GM18951 (cell line): ENCODE measurements at regions not wholly inside any gene's neighbourhood (a gene's known extent, or its start where the extent isn't known, plus 50 kb on each side); places are given as distances from the start of the nearest gene placed in this dataset.
"Not testable (repeated sequence)": the region's sequence is repeated elsewhere in the genome, so short reads cannot be mapped to it uniquely, and the experiment has no call there.

ENCODE experiments used
- POLR2A ChIP-seq: IDR thresholded peaks from 4 replicates; pipeline ENCODE4 v1.6.1; 2011; ENCODE audit warnings: mild to moderate bottlenecking; ENCODE audit not compliant: insufficient read length, insufficient read depth; ENCODE audit errors: extremely low read depth
- in situ Hi-C: fragments of 300-500 bp; cut with MboI; formaldehyde crosslinking; loops from one replicate; pipeline ENCODE4 v1.12.0; 2022; ENCODE audit warnings: low sequenced_read_pairs, mixed read lengths, inconsistent platforms; ENCODE audit not compliant: unreplicated experiment

DNA sequence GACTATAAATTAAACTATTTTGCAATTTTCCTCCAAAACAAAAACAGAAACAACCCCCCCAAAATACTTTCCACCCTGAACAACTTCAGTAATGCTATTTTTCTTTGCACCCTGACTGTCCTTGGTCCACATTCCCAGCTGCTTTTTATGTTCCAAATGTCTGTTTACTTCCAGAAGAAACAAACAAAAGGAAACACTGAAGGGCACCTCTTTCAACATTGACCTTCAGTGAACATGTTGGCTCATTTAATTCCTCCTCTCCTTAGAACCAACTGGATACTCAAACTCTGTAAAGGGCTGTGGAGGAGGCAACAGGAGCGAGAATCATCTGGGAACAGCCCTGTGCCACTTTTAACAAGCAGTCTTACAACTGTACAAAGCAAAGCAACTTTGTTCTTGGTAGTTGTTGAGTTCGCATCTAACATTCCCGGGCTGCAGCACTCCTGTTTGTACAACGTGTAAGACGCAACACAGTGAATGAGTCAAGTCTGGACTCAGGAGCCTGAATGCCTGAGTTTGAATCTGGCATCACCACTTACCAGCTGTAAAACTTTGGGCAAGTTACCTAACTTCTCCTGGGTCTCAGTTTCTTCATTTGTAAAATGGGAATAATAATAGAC, 111.4 kb upstream of the GATA6 start:
- in situ Hi-C loops, result no loop called here

DNA sequence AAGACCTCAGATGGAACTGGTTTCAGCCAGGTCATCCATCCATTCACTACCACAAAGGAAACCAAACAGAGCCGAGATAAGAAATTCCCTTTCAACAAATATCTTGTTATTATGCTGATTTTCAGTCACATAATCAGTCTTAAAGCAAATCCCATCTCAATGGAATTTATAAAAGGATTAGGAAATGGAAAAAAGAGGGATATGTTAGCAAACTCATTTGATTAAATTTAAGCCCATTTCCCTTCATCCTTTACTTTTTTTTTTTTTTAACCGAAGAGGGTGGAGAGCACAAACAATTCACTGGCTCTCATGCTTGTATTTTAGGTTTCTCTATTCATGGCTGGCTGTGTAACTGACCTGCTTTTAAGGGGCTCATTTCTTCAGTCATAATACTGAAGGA, 109.0 kb upstream of the GATA6 start:
- no peak for TF ChIP-seq POLR2A
- in situ Hi-C loops, result no loop called here

More for the DNA sequence above, 111.4 kb upstream of the GATA6 start:
- TF ChIP-seq POLR2A, result no peak

DNA sequence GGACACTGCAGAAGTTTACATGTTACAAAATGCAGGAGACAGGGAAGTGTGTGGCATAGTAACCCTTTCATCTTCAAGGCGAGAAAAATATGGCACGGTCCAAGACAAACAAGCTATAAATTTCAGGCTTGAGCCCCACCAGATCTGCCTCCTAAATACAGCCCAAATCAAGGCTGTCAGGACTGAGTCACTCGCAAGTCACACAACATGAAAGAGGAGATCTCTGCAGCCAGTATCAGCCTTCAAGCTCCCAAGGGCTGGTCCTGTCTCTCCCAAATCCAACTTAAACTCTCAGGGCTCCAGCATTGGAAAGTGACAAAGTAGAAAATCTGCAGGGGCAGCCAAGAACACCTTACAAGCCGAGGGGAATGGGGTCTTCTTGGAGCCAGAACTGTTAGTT, 106.3 kb upstream of the GATA6 start:
- TF ChIP-seq POLR2A, result no peak
- in situ Hi-C loops, result no loop called here

DNA sequence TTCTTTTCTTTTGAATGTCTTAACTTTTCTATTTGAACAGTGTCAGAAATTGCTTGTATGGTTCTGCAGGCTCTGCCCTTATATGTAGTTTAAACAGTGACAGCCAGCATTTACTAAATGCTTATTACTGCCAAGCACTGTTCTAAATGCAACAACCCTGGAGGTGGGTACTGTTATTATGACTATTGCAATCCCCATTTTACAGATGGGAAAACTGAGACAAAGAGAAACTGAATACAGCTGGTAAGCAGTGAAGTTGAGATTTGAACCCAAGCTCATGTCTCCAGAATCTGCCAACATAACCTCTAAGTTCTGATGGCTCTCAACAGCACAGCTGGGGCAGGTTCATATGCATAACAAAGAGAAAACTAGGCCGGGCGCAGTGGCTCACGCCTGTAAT, 105.7 kb upstream of the GATA6 start:
- no peak for TF ChIP-seq POLR2A
- in situ Hi-C loops, result no loop called here

DNA sequence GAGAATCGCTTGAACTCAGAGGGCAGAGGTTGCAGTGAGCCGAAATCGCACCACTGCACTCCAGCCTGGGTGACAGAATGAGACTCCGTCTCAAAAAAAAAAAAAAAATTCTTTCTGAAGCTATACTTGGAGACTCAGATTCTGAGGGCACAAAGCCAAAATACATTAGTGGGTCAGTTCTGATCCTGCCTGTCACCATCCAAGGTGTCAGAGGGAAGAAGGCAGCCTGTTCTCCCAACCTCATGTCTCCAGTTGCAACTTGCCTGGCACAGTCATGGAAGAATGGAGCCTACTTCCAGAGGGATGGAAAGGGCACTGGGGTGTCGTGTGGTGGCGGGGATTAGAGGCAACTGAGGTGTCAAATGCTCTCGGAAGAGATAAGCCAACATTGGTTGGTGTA, 104.8 kb upstream of the GATA6 start:
- TF ChIP-seq POLR2A, result no peak
- in situ Hi-C loops, result no loop called here

DNA sequence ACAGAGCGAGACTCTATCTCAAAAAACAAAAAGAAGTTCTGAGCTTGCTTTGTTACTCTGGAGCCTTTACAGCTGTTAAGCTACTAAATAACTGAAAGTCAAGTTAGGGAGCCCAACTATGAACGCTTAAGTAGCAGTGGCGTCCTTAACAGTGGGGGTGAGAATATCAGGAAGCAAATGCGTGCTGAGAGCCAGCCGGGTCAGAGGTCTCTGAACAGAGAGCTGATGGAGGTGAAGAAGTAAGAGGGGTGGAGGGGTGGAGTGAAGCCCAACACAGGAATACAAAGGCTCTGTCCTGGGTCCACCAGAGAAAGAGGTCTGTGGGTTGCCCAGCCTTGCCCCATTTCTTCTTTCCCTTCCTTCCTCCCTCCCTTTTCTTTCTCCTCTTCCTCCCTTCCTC, 104.1 kb upstream of the GATA6 start:
- TF ChIP-seq POLR2A, result no peak
- in situ Hi-C loops, result no loop called here

DNA sequence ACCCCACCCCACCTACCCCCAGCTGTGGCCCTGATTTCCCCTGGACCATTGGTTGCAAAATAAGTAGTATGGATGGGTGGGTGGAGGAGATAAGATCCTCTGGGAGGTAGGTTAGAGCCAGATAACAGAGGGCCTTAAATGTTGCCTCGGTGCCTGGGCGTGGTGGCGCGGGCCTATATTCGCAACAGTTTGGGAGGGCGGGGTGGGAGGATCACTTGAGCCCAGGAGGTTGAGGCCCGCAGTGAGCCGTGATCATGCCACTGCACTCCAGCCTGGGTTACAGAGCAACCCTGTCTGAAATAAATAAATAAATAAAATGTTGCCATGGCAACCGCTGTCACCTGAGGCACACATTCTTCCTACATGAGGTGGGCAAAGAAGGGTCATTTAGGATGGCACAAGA, 103.3 kb upstream of the GATA6 start:
- TF ChIP-seq POLR2A, result no peak
- in situ Hi-C loops, result no loop called here

DNA sequence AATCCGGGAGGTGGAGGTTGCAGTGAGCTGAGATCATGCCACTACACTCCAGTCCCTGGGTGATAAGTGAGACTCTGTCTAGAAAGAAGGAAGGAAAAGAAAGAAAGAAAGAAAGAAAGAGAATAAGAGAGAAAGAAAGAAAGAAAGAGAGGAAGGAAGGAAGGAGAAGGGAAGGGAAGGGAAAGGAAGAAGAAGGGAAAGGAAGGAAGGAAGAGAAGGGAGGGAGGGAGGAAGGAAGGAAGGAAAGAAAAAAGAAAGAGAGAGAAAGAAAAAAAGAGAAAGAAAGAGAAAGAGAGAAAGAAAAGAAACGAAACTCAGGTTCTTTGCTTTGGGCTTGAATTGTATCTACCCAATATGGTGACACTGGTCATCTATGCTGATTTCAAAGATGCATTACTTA, 102.3 kb upstream of the GATA6 start:
- in situ Hi-C loops, result no loop called here
- TF ChIP-seq POLR2A, result no peak

DNA sequence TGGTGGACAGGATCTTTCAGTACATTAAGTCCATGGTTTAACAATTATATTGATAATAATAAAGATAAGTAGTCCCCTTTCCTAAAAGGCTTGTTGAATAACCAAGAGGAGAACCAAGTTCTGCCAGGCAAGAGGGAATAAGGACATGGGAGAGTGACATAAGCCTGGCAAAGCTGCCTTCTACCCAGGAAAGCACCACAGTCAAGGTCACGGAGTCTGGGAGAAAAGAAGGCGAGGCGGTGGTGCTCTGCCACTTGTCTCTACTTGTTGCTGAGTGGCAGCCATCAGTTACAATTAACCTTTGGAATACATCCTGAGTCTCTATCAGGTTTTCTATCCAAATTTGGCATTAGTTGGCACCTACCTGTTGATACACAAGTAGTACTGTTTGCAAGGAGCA, 101.7 kb upstream of the GATA6 start:
- no peak for TF ChIP-seq POLR2A
- in situ Hi-C loops, result no loop called here

DNA sequence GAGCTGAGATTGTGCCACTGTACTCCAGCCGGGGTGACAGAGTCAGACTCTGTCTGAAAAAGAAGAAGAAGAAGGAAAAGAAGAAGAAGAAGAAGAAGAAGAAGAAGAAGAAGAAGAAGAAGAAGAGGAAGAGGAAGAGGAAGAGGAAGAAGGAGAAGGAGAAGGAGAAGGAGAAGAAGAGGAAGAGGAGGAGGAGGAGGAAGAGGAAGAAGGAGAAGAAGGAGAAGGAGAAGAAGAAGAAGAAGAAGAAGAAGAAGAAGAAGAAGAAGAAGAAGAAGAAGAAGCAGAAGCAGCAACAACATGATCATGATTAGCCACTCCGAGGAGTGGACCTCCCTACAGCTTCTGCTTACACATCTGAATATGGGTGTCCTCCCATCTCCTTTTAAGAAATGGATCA, 100.6 kb upstream of the GATA6 start:
- in situ Hi-C loops, result not testable (repeated sequence)

DNA sequence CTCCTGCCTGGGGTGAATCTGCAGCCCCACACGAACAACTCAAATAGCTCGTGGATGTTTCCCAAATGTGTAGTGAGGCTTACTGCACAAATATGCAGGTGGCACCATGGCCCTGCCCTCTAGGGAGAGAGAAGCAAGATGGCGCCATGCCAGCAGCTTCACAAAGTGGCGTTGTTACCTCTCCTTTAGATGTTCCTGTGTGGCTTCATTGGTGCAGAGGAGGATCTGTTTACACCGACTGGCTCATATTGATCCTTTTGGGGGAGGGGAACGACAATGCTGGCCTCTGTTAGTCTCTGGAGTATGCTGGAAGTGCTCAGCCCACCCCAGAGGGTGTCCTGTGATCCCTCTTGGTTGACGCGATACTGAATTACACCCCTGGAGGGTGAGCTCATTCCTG, 99.5 kb upstream of the GATA6 start:
- TF ChIP-seq POLR2A, result no peak
- in situ Hi-C loops, result no loop called here

DNA sequence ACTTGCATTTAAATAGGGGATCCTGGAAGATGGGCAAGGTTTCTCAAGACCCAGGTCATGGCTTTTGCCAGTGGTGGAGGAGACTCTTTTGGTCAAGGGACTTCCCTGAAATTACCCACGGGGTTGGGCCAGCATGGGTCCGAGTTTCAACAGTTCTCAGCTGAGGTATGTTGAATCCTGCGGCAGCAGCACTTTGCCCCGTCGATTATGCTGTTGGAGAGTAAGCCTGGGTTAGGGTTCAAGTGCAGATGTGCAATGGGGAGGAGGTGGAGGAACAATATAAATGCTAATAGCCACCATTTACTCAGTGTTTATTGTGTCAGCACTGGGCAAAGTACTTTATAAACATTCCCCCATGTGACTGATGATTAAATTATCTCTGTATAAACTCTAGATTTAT, 96.0 kb upstream of the GATA6 start:
- TF ChIP-seq POLR2A, result no peak
- in situ Hi-C loops, result no loop called here

DNA sequence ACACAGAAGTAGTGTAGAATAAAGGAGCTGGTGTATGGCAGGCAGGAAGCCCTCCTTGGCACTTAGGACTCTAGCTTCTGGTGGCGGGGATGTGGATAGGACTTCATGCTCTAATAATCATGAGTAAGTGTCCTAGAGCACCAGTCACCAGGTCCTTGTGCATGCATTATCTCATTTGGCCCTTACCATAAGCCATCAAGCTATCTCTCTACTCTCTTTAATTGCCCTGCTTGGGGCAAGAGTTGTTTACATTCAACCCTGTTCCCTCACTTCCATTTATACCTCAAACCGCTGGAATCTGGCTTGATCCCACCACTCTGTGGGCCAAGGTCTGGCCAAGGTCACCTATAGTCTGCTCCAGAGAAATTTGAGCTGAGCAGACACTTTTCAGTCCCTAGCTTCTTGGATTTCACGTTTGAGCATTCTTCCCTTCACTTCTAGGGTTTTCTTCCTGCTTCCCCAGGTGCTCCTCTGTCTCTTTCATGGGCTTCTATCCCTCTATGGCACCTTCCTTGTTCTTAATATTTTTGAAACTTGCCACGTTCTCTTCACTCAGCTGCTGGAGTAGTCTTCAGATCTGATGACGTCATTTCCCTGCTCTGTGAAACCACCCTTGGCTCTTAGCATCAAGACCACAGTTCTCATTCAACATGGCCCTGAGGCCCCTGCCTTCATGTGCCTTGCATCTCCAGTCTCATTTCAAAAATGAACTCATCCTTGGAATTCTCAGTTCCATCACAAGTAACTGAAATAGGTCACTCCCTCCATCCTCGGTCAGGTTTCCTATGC, 94.9 kb upstream of the GATA6 start:
- no peak for TF ChIP-seq POLR2A
- in situ Hi-C loops, result no loop called here

DNA sequence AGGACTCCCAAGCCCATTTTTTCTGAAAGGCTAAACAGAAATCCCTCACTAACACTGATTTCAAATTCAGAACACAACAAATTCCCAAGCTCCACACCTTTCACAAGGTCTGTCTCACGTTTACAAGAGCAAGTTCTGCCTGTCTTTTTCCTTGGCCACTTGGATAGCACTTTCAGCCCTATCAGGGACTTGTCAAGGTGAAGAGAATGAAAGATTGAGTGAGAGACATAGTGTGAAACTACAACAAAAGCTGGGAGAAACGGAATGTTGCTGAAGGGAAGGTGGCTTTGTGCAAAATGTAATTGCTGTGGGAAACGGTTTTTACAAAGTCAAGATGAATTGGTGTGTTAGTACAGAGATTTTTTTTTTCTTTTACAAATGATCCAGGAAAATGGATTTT, 89.4 kb upstream of the GATA6 start:
- no peak for TF ChIP-seq POLR2A
- in situ Hi-C loops, result no loop called here

DNA sequence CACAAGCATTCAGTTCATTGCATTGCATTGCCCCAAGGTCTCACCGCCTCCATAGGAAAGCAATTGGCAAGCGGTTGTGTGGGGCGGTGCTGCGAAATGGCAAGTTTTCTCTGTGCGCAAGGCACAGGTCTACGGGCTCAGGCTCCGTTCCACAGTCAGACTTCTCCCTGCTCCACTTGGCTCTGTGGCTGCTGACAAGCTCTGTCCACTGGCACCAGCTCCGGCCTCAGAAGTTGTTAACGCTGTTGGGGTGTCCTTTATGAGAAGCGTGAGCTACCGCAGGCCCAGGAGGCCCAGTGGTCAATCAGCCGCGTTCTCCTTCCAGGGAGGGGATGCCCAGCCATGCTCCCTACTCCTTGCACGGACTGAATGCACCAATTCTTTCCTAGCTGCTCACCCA, 87.0 kb upstream of the GATA6 start:
- in situ Hi-C loops, result no loop called here

DNA sequence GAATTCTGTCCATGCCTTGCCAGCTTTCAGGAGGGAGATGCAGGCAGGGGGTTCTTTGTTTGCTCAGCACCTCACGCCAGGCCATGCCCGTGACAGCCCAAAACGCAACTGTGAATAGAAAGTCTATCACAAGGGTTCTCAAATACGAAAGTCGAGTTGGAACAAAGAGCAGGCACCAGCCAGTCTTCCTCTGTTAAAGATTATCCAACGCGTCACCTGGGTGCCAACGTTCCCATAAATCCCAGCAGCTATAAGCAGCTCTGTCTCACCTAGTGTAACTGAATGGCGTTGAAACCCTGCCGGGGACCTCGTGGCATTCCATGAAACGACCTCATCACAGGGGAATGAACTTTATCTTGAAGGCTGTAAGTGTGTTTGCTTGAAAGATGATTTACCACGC, 84.8 kb upstream of the GATA6 start:
- TF ChIP-seq POLR2A, result no peak
- in situ Hi-C loops, result no loop called here

More for the DNA sequence above, 87.0 kb upstream of the GATA6 start:
- TF ChIP-seq POLR2A, result no peak
